ENCODE measurements at regions not wholly inside any gene's neighbourhood (a gene's known extent, or its start where the extent isn't known, plus 50 kb on each side); places are given as distances from the start of the nearest gene placed in this dataset.

DNA sequence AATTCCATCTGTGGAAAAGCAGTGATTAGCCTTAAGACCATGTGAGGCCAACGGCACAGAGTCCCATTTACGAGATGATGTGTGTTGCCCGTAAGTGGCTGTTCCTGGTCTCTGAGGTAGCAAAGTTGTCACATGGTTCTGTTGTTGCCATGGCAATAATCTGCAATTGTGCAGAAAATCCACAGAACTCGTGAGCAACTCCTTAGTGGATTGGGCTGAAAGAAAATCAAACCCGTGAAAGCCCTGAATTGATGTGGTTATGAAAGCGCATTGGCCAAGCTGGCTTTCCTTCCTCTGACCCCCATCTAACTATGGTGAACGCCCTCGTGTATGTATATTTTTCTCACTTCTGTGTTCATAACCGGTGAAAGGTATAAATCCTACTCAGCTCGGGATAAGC is 614.7 kb downstream of the EBF1 start:
- Histone ChIP-seq H3K36me3 (no peaks in the 10 kb centered on the region), H3K27ac (peak overlapping the region in 2 of 5 donors; percentile 25 to 36), H3K9me3 (no peaks in the 10 kb centered on the region), H3K27me3 (no peaks in the 10 kb centered on the region), H3K4me3 (no peak overlapping the region), H3K4me1 (peaks cover 0 to 21% (median 0%) of the 10 kb centered on the region in 4 donors)
- DNase-seq, result peak in 1 of 2 donors; percentile 50
- intact Hi-C loops (cut with DNase I; ENCODE audit: low total_unique reads), result no loop called here
- 74 to 88% (median 79%) methylated on average over 10 of the region's 10 CpGs for WGBS, 5 donors
- no peak for TF ChIP-seq EP300 (IDR thresholded peaks at IDR 0.05)

DNA sequence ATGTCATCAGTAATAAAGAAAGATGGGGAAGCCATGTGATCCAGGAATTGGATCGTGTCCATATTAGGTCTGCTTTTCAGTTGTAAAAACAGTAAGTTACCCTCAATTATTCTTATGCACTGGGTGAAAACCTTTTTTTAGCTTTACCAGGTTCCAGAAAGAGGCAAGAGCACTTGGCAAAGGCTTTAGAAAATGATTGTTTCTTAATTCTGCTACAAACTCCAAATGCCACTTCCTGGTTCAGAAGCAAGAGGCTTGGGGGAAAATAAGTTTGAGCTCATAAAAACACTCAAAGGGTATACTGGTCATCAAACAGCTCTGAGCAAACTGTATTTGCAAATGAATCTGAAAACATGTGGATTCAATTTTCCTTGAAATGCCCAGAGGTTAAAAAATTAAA is 615.6 kb downstream of the EBF1 start:
- no peaks in the 10 kb centered on the region for H3K27me3 ChIP-seq
- H3K27ac ChIP-seq, result peak overlapping the region in 1 of 5 donors; percentile 25
- H3K9me3 ChIP-seq, result no peaks in the 10 kb centered on the region
- 59 to 79% (median 67%) methylated on average over 1 of the region's 1 CpG for WGBS, 5 donors
- no peaks in the 10 kb centered on the region for H3K36me3 ChIP-seq
- peaks cover 0 to 21% (median 0%) of the 10 kb centered on the region in 4 donors for H3K4me1 ChIP-seq
- no peak overlapping the region for H3K4me3 ChIP-seq
- TF ChIP-seq POLR2A (IDR thresholded peaks at IDR 0.05) (no peak), EP300 (IDR thresholded peaks at IDR 0.05) (no peak), POLR2AphosphoS5 (IDR thresholded peaks at IDR 0.05) (no peak)
- TF ChIP-seq, protein P1, sequence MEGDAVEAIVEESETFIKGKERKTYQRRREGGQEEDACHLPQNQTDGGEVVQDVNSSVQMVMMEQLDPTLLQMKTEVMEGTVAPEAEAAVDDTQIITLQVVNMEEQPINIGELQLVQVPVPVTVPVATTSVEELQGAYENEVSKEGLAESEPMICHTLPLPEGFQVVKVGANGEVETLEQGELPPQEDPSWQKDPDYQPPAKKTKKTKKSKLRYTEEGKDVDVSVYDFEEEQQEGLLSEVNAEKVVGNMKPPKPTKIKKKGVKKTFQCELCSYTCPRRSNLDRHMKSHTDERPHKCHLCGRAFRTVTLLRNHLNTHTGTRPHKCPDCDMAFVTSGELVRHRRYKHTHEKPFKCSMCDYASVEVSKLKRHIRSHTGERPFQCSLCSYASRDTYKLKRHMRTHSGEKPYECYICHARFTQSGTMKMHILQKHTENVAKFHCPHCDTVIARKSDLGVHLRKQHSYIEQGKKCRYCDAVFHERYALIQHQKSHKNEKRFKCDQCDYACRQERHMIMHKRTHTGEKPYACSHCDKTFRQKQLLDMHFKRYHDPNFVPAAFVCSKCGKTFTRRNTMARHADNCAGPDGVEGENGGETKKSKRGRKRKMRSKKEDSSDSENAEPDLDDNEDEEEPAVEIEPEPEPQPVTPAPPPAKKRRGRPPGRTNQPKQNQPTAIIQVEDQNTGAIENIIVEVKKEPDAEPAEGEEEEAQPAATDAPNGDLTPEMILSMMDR (IDR thresholded peaks at IDR 0.05), result no peak
- DNase-seq, result no peak
- intact Hi-C loops (cut with DNase I; ENCODE audit: low total_unique reads), result no loop called here

DNA sequence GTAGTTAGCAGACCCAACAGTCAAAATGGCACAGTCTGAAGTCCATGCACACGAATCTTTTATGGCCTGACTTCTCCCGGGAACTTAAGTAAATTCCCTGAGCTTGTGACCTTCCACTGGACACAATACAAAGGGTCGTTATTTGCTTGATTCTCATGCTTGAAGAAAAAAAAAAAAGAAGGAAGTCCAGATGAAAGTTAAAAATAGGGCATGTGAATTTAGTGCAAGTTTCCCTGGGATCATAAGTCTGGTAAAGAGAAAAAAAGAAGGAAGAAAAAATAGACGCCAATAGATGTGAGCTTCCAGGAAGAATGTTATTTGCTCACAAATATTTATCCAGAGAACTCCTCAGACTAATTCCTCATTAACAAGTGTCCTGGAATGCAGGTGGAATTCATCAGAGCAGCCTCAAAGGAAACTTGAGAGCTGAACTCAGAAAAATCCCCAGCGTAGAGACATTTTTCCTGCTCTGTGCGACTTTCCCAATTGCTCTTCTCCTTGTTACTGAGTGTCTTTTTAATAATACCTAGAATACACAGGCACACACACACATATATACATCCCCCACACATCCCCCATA is 616.3 kb downstream of the EBF1 start:
- intact Hi-C loops (cut with DNase I; ENCODE audit: low total_unique reads), result no loop called here
- H3K36me3 ChIP-seq, result no peaks in the 10 kb centered on the region
- TF ChIP-seq, protein P1 (IDR thresholded peaks at IDR 0.05), result no peak
- TF ChIP-seq POLR2AphosphoS5 (IDR thresholded peaks at IDR 0.05) (no peak), EP300 (IDR thresholded peaks at IDR 0.05) (no peak), POLR2A (IDR thresholded peaks at IDR 0.05) (no peak)
- no peak overlapping the region for H3K27ac ChIP-seq
- peaks cover 0 to 21% (median 0%) of the 10 kb centered on the region in 4 donors for H3K4me1 ChIP-seq
- H3K9me3 ChIP-seq, result no peaks in the 10 kb centered on the region
- no peaks in the 10 kb centered on the region for H3K27me3 ChIP-seq
- H3K4me3 ChIP-seq, result no peak overlapping the region
- DNase-seq, result no peak
- WGBS, 5 donors, result 28 to 45% (median 35%) methylated on average over 6 of the region's 6 CpGs

DNA sequence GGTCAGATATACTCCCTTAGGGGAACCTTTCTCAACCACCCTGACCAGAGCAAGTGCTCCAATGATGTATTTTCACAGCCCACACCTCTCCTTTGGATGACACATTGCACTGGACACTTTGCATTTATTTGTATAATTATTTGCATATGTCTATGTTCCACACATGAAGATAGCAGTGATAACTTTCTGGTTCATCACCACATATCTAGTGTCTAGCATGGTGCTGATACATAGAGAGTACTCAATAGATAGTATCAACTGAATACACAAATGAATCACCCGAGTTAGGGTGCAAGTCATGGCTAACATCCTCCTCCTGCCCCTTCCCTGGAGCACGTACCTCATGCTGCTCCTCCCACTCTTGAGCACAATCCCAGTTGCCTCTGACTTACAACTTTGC is 617.6 kb downstream of the EBF1 start:
- Histone ChIP-seq H3K27ac (no peak overlapping the region), H3K4me3 (no peak overlapping the region), H3K27me3 (no peaks in the 10 kb centered on the region), H3K36me3 (no peaks in the 10 kb centered on the region), H3K9me3 (no peaks in the 10 kb centered on the region), H3K4me1 (peaks cover 0 to 21% (median 0%) of the 10 kb centered on the region in 4 donors)
- 50 to 83% (median 67%) methylated on average over 1 to 2 of the region's 2 CpGs for WGBS, 5 donors
- TF ChIP-seq EP300 (IDR thresholded peaks at IDR 0.05) (no peak), POLR2A (IDR thresholded peaks at IDR 0.05) (no peak), POLR2AphosphoS5 (IDR thresholded peaks at IDR 0.05) (no peak)
- TF ChIP-seq, protein P1 (IDR thresholded peaks at IDR 0.05), result no peak
- DNase-seq, result no peak
- intact Hi-C loops (cut with DNase I; ENCODE audit: low total_unique reads), result no loop called here

DNA sequence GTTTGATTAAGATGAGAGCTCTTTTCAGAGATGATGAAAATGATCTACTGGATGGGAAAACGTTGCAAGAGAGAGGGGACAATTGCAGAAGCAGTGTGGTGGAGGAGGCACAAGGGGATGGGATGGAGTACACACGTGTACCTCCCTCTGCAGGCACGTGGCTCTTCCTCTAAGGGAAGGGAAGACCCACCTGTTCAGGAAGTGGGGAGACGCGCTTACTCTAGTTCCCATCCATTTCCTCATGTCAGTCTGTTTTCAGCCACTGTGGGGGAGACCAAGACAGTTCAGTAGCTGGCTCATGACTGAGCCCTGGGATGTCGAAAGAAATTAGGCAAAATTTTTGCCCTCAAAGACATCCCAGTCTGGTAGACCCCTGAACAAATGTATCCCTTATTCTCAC is 619.2 kb upstream of the CLINT1 start:
- TF ChIP-seq, protein P1 (IDR thresholded peaks at IDR 0.05), result no peak
- TF ChIP-seq POLR2AphosphoS5 (IDR thresholded peaks at IDR 0.05) (no peak), POLR2A (IDR thresholded peaks at IDR 0.05) (no peak), EP300 (IDR thresholded peaks at IDR 0.05) (no peak)
- H3K36me3 ChIP-seq, result no peaks in the 10 kb centered on the region
- WGBS, 5 donors, result 51 to 76% (median 62%) methylated on average over 6 of the region's 6 CpGs

More for the DNA sequence above, 619.2 kb upstream of the CLINT1 start:
- Histone ChIP-seq H3K4me1 (no peaks in the 10 kb centered on the region), H3K4me3 (no peak overlapping the region), H3K9me3 (no peaks in the 10 kb centered on the region), H3K27ac (no peak overlapping the region), H3K27me3 (no peaks in the 10 kb centered on the region)
- intact Hi-C loops (cut with DNase I; ENCODE audit: low total_unique reads), result no loop called here
- no peak for DNase-seq
